ENCODE measurements at regions not wholly inside any gene's neighbourhood (a gene's known extent, or its start where the extent isn't known, plus 50 kb on each side); places are given as distances from the start of the nearest gene placed in this dataset.

DNA sequence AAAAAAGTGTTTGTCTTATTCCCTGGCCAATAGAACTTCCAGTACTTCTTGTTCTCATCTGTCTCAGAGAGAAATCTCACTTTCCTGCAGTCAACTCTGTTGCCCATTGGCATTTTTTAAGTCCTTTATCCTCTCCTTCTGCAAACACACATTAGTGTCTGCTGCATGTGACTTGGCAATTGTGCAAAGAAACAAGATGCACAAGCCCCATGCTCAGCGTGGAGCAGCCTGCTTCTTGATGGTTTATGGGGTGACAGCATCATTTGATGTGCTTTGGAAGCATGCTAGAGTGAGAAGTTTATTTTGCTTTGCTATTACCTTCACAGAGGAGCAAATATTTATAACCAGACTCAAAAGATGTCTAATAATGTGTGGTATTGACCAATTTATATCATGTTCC lies 238.2 kb downstream of the FAT3 start:
- TF ChIP-seq POLR2A (IDR thresholded peaks at IDR 0.05; ENCODE audit: low read length) (no peak), GATA1 (IDR thresholded peaks at IDR 0.05; ENCODE audit: low read depth, low read length) (no peak)
